OCI-LY3 (cell line): ENCODE measurements at regions not wholly inside any gene's neighbourhood (a gene's known extent, or its start where the extent isn't known, plus 50 kb on each side); places are given as distances from the start of the nearest gene placed in this dataset.

Experiments used
- H2AFZ ChIP-seq: fragments of 200-600, 300-600 bp; shearing (Covaris generic); 2 replicates; pipeline ENCODE4 v1.6.0; 2014; ENCODE audit warnings: antibody characterized with exemption, low read depth, low read length
- H3K27ac ChIP-seq: fragments of 200-600, 300-600 bp; sonication (generic); 2 replicates; pipeline ENCODE4 v1.5.1; 2014; ENCODE audit warnings: mild to moderate bottlenecking, low read length, moderate library complexity, mixed read lengths
- H3K27me3 ChIP-seq: fragments of 200-600, 300-600 bp; sonication (generic); 2 replicates; pipeline ENCODE4 v1.6.1; 2014; ENCODE audit warnings: low read depth, low read length, mixed read lengths
- H3K36me3 ChIP-seq: fragments of 200-600, 300-600 bp; sonication (generic); replicated peaks from 2 replicates; pipeline ENCODE3; 2014; ENCODE audit warnings: low read depth, low read length, mixed read lengths
- H3K4me1 ChIP-seq: fragments of 300-600, 200-600 bp; sonication (generic); 2 replicates; pipeline ENCODE4 v1.6.1; 2014; ENCODE audit warnings: low read length, mixed read lengths
- H3K4me2 ChIP-seq: fragments of 200-600, 300-600 bp; sonication (generic); 2 replicates; pipeline ENCODE4 v1.6.1; 2014; ENCODE audit warnings: low read length, mixed read lengths
- H3K4me3 ChIP-seq: fragments of 300-600, 200-600 bp; sonication (generic); 2 replicates; pipeline ENCODE4 v1.5.1; 2014; ENCODE audit warnings: antibody characterized with exemption, mild to moderate bottlenecking, low read length, moderate library complexity
- H3K79me2 ChIP-seq: fragments of 300-600, 200-600 bp; shearing (Covaris generic); 2 replicates; pipeline ENCODE4 v1.6.1; 2014; ENCODE audit warnings: mild to moderate bottlenecking, low read length, mixed read lengths
- H3K9ac ChIP-seq: fragments of 300-600, 200-600 bp; shearing (Covaris generic); 2 replicates; pipeline ENCODE4 v1.6.0; 2014; ENCODE audit warnings: mild to moderate bottlenecking, low read length, moderate library complexity
- H3K9me3 ChIP-seq: fragments of 200-600, 300-600 bp; shearing (Covaris generic); 2 replicates; pipeline ENCODE4 v1.6.1; 2014; ENCODE audit warnings: low read length, mixed read lengths; ENCODE audit not compliant: insufficient read depth
- H4K20me1 ChIP-seq: fragments of 200-600, 300-600 bp; sonication (generic); 2 replicates; pipeline ENCODE4 v1.6.1; 2016; ENCODE audit warnings: low read length, mixed read lengths; ENCODE audit not compliant: insufficient read depth
- EZH2phosphoT487 ChIP-seq: fragments of 200-600 bp; shearing (Covaris generic); IDR thresholded peaks from 2 replicates; pipeline ENCODE4 v1.6.1; 2018; ENCODE audit warnings: antibody characterized with exemption, mixed run types, low read depth
- TF ChIP-seq, protein P1 (sequence below): fragments of 200-600, 300-600 bp; sonication (generic); IDR thresholded peaks from 2 replicates; pipeline ENCODE4 v1.5.1; 2014; ENCODE audit warnings: antibody characterized with exemption, low read length, low read depth

DNA sequence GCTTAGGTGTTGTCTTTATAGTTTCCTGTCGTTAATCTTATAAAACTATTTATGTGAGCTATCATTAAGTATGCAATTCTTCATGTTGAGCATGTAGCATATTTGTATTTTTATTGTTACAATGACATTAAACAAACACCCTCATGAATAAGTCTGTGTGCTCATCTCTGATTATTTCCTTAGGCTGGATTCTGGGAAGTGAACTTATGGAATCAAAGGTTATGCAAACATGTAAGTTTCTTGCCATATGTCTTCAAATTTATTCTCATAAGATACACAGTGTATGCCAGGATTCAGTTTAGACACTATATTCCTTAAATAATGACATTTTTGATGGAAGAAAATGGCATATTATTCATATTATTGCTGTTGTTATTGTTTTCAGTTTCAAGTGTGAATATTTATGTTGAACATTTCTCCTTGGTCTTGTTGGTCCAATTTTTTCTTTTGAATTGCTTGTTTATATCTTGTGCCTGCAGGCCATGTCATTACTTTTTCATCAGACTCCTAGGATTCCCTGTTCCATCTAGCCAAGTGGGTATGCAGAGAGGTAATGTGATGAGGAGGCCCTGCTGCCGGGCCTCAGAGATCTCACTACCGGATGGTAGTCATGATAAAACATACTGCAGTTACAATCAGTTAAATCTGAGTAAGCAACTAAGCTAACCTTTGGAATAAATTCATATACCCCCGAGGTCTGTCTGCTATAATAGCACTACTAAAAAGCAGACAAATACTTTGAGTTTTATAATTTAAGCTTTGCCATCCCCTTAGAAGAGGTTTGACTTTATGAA, 684.3 kb upstream of the SGO1 start:
- H3K4me1 ChIP-seq, result no peaks in the 10 kb centered on the region
- no peak overlapping the region for H3K27ac ChIP-seq
- H3K9ac ChIP-seq, result no peak overlapping the region
- no peak overlapping the region for H3K4me3 ChIP-seq
- H2AFZ ChIP-seq, result no peak overlapping the region
- H3K4me2 ChIP-seq, result no peak overlapping the region
- H3K36me3 ChIP-seq, result no peaks in the 10 kb centered on the region
- no peaks in the 10 kb centered on the region for H3K9me3 ChIP-seq
- H3K27me3 ChIP-seq, result no peaks in the 10 kb centered on the region
- no peaks in the 10 kb centered on the region for H3K79me2 ChIP-seq
- TF ChIP-seq, protein P1, sequence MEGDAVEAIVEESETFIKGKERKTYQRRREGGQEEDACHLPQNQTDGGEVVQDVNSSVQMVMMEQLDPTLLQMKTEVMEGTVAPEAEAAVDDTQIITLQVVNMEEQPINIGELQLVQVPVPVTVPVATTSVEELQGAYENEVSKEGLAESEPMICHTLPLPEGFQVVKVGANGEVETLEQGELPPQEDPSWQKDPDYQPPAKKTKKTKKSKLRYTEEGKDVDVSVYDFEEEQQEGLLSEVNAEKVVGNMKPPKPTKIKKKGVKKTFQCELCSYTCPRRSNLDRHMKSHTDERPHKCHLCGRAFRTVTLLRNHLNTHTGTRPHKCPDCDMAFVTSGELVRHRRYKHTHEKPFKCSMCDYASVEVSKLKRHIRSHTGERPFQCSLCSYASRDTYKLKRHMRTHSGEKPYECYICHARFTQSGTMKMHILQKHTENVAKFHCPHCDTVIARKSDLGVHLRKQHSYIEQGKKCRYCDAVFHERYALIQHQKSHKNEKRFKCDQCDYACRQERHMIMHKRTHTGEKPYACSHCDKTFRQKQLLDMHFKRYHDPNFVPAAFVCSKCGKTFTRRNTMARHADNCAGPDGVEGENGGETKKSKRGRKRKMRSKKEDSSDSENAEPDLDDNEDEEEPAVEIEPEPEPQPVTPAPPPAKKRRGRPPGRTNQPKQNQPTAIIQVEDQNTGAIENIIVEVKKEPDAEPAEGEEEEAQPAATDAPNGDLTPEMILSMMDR, result no peak
- TF ChIP-seq EZH2phosphoT487, result no peak
- H4K20me1 ChIP-seq, result no peaks in the 10 kb centered on the region

DNA sequence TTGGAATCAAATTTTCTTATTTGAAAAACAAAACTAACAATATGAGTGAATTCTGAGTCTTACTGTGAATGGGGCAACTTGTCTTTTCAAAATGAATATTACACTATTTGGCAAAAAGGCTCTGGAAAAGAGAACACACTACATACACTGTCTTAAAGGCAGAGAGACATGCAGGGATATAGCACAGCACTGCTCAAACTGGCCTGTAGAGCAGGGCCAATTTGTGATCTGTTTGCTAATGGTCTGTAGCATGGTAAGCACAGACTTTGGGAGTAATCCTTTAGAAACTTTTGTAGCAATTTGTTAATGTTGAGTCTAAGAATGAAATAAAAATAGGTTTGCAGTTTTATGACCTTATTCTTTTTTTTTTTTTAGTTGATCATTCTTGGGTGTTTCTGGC, 679.8 kb upstream of the SGO1 start:
- no peak overlapping the region for H3K4me3 ChIP-seq
- no peaks in the 10 kb centered on the region for H3K36me3 ChIP-seq
- no peaks in the 10 kb centered on the region for H3K27me3 ChIP-seq
- no peaks in the 10 kb centered on the region for H3K4me1 ChIP-seq
- H3K9me3 ChIP-seq, result no peaks in the 10 kb centered on the region; the same call in 1 of the 2 replicates
- no peaks in the 10 kb centered on the region for H3K79me2 ChIP-seq
- H2AFZ ChIP-seq, result no peak overlapping the region
- no peak overlapping the region for H3K4me2 ChIP-seq
- no peak overlapping the region for H3K27ac ChIP-seq
- H3K9ac ChIP-seq, result no peak overlapping the region
- H4K20me1 ChIP-seq, result no peaks in the 10 kb centered on the region
- TF ChIP-seq, protein P1, result no peak
- TF ChIP-seq EZH2phosphoT487, result no peak

DNA sequence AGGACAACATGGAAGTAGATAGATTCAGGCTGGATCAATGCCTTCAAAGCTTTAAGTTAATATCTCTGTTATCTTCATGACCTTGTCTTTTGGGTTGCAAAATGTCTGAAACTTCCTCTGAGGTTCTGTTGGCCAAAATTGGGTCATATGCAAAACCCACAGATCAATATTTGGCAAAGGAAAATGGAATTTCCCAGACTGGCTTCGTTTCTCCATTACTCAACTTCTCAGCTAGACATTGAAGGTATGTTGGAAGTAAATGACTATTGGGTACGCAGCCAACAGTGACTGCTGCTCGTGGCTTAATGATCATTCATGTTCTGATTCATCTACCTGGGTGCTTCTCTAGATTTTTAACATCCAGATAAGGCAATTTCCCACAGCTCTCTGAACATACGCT, 675.4 kb upstream of the SGO1 start:
- TF ChIP-seq, protein P1, result no peak
- no peak for TF ChIP-seq EZH2phosphoT487
- Histone ChIP-seq H3K79me2 (no peaks in the 10 kb centered on the region), H3K9me3 (no peaks in the 10 kb centered on the region; the same call in 1 of the 2 replicates), H3K27me3 (no peaks in the 10 kb centered on the region), H2AFZ (no peak overlapping the region), H3K27ac (no peak overlapping the region), H3K4me1 (no peaks in the 10 kb centered on the region), H3K4me2 (no peak overlapping the region), H3K9ac (no peak overlapping the region), H4K20me1 (no peaks in the 10 kb centered on the region), H3K4me3 (no peak overlapping the region), H3K36me3 (no peaks in the 10 kb centered on the region)

DNA sequence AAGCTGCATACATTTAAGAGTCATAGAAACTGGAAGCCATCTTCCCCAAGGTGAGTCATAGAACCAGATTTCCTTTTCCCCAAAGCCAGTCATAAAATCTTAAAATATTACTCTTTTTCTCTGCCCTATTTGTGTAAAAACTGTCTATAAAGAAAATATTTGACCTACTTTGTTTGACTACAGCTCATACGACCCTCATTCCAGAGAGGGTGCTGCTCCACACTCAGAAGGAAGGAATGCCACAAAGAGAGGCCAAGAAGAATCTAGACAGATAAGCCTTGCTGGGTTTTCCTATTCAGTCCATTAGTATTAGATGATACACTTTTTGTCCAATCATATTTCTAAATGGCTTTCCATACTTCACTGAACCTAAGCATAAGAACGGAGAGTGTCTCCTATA, 671.6 kb upstream of the SGO1 start:
- no peaks in the 10 kb centered on the region for H3K9me3 ChIP-seq

More for the DNA sequence above, 671.6 kb upstream of the SGO1 start:
- H3K4me1 ChIP-seq, result no peaks in the 10 kb centered on the region
- no peak overlapping the region for H3K4me3 ChIP-seq
- H3K27me3 ChIP-seq, result no peaks in the 10 kb centered on the region
- H3K27ac ChIP-seq, result no peak overlapping the region
- H3K9ac ChIP-seq, result no peak overlapping the region
- H3K36me3 ChIP-seq, result no peaks in the 10 kb centered on the region
- no peaks in the 10 kb centered on the region for H3K79me2 ChIP-seq
- H4K20me1 ChIP-seq, result no peaks in the 10 kb centered on the region
- no peak overlapping the region for H3K4me2 ChIP-seq
- TF ChIP-seq, protein P1, result no peak
- no peak for TF ChIP-seq EZH2phosphoT487
- no peak overlapping the region for H2AFZ ChIP-seq
